IMR-90 (cell line): ENCODE measurements at regions not wholly inside any gene's neighbourhood (a gene's known extent, or its start where the extent isn't known, plus 50 kb on each side); places are given as distances from the start of the nearest gene placed in this dataset.
A peak's percentile ranks its signal among the peaks of the same experiment; 100 is the strongest.

Experiments used
- ATAC-seq: fragments of 200-7000 bp; cut with Tn5 transposase; 2 replicates; pipeline ENCODE4 v1.9.1; 2020; ENCODE audit warnings: low read depth, mild to moderate bottlenecking, moderate library complexity
- BruUV-seq: library from RNA; stranded (reverse); fragments of 400-500 nt; replicated peaks from 2 replicates; lab custom pipeline; 2021; lab: Mats Ljungman, UMichigan
- CTCF ChIA-PET: fragments of 300-600 bp; formaldehyde crosslinking; extraction: SDS; loops from one replicate; lab custom pipeline; 2021; ENCODE audit warnings: antibody characterized with exemption; lab: Yijun Ruan, JAX
- POLR2A ChIA-PET: fragments of 300-600 bp; sonication (Branson Sonifier 250); formaldehyde crosslinking; loops from one replicate; lab custom pipeline; 2022; ENCODE audit warnings: antibody characterized with exemption; ENCODE audit not compliant: unreplicated experiment; lab: Charles Lee
- DNase-seq: peaks from one replicate; pipeline ENCODE4 v3.0.0; 2013
- H2AFZ ChIP-seq: replicated peaks from 2 replicates; pipeline ENCODE3; 2013; ENCODE audit warnings: low read length, mild to moderate bottlenecking; ENCODE audit not compliant: poor library complexity
- H2AK5ac ChIP-seq: 2 replicates; pipeline ENCODE4 v1.6.1; 2013; ENCODE audit warnings: low read depth, low read length, inconsistent platforms
- H2AK9ac ChIP-seq: replicated peaks from 2 replicates; pipeline ENCODE3; 2013; ENCODE audit warnings: mild to moderate bottlenecking, low read depth, low read length, moderate library complexity; ENCODE audit not compliant: poor library complexity
- H2BK120ac ChIP-seq: 2 replicates; pipeline ENCODE4 v1.6.1; 2013; ENCODE audit warnings: low read depth, low read length, inconsistent platforms
- H2BK15ac ChIP-seq: 3 replicates; pipeline ENCODE4 v1.6.1; 2013; ENCODE audit warnings: low read depth, low read length, inconsistent platforms
- H2BK20ac ChIP-seq: 2 replicates; pipeline ENCODE4 v1.6.1; 2013; ENCODE audit warnings: low read depth, mild to moderate bottlenecking, inconsistent platforms, low read length, moderate library complexity
- H2BK5ac ChIP-seq: 2 replicates; pipeline ENCODE4 v1.6.1; 2013; ENCODE audit warnings: mild to moderate bottlenecking, low read depth, low read length, inconsistent platforms; ENCODE audit not compliant: poor library complexity, severe bottlenecking
- H3K14ac ChIP-seq: replicated peaks from 2 replicates; pipeline ENCODE4 v1.6.1; 2013; ENCODE audit warnings: low read depth, low read length, inconsistent platforms
- H3K18ac ChIP-seq: 2 replicates; pipeline ENCODE4 v1.6.1; 2013; ENCODE audit warnings: low read depth, low read length, control low read depth
- H3K23ac ChIP-seq: 2 replicates; pipeline ENCODE4 v1.6.1; 2013; ENCODE audit warnings: low read depth, low read length, inconsistent platforms
- H3K27ac ChIP-seq: 2 replicates; pipeline ENCODE4 v1.5.1; 2013; ENCODE audit warnings: mild to moderate bottlenecking, control low read depth, low read length; ENCODE audit not compliant: insufficient read depth
- H3K27me3 ChIP-seq: 2 replicates; pipeline ENCODE4 v1.6.1; 2013; ENCODE audit warnings: low read length; ENCODE audit not compliant: control insufficient read depth, insufficient read depth
- H3K36me3 ChIP-seq: 2 replicates; pipeline ENCODE4 v1.6.1; 2013; ENCODE audit warnings: low read length, mixed read lengths; ENCODE audit not compliant: control insufficient read depth, insufficient read depth
- H3K4ac ChIP-seq: 2 replicates; pipeline ENCODE4 v1.6.1; 2013; ENCODE audit warnings: low read depth, low read length, inconsistent platforms
- H3K4me1 ChIP-seq: 2 replicates; pipeline ENCODE4 v1.6.1; 2013; ENCODE audit warnings: low read length, mixed read lengths; ENCODE audit not compliant: control insufficient read depth, insufficient read depth
- H3K4me2 ChIP-seq: 2 replicates; pipeline ENCODE4 v1.6.1; 2013; ENCODE audit warnings: low read depth, mild to moderate bottlenecking, control low read depth, low read length, moderate library complexity
- H3K4me3 ChIP-seq: 2 replicates; pipeline ENCODE4 v1.5.1; 2013; ENCODE audit warnings: low read depth, mild to moderate bottlenecking, control low read depth, low read length, moderate library complexity; ENCODE audit not compliant: insufficient read depth
- H3K56ac ChIP-seq: 2 replicates; pipeline ENCODE4 v1.6.1; 2013; ENCODE audit warnings: low read length, inconsistent platforms; ENCODE audit not compliant: insufficient read depth; ENCODE audit errors: extremely low read depth
- H3K79me1 ChIP-seq, 2 experiments: 2 replicates each; pipeline ENCODE4 v1.6.1; 2013; ENCODE audit warnings: low read length in 2 of 2, inconsistent platforms in 1 of 2, low read depth in 1 of 2
- H3K9ac ChIP-seq: 2 replicates; pipeline ENCODE4 v1.6.1; 2013; ENCODE audit warnings: low read depth, low read length, control low read depth
- H3K9me1 ChIP-seq: 2 replicates; pipeline ENCODE4 v1.6.1; 2013; ENCODE audit warnings: low read length, inconsistent platforms; ENCODE audit not compliant: insufficient read depth
- H3K9me3 ChIP-seq: 2 replicates; pipeline ENCODE4 v1.6.1; 2013; ENCODE audit warnings: low read length; ENCODE audit not compliant: control insufficient read depth, insufficient read depth
- H4K20me1 ChIP-seq: 2 replicates; pipeline ENCODE4 v1.6.1; 2013; ENCODE audit warnings: low read length, inconsistent platforms; ENCODE audit not compliant: insufficient read depth
- H4K5ac ChIP-seq: 2 replicates; pipeline ENCODE4 v1.6.1; 2013; ENCODE audit warnings: mild to moderate bottlenecking, low read depth, low read length, control low read depth
- H4K8ac ChIP-seq, 2 experiments: 2 replicates each; pipeline ENCODE4 v1.6.1; 2013; ENCODE audit warnings: low read depth in 2 of 2, low read length in 2 of 2, control low read depth in 1 of 2, inconsistent platforms in 1 of 2
- H4K91ac ChIP-seq: 2 replicates; pipeline ENCODE4 v1.6.1; 2013; ENCODE audit warnings: low read depth, low read length, inconsistent platforms; ENCODE audit not compliant: insufficient read depth
- BHLHE40 ChIP-seq: fragments of 150-350 bp; IDR thresholded peaks from 2 replicates; pipeline ENCODE4 v1.6.1; 2016; ENCODE audit warnings: mild to moderate bottlenecking, low read depth, low read length
- MAFK ChIP-seq: IDR thresholded peaks from 2 replicates; pipeline ENCODE4 v1.6.1; 2012; ENCODE audit warnings: low read depth, low read length, improper control_type of control experiment
- MAZ ChIP-seq: IDR thresholded peaks from 2 replicates; pipeline ENCODE4 v1.6.1; 2012; ENCODE audit warnings: low read depth, mild to moderate bottlenecking, low read length, improper control_type of control experiment, moderate library complexity, borderline replicate concordance
- POLR2A ChIP-seq: IDR thresholded peaks from 2 replicates; pipeline ENCODE4 v1.6.1; 2012; ENCODE audit warnings: mild to moderate bottlenecking, low read depth, low read length
- RAD21 ChIP-seq: IDR thresholded peaks from 2 replicates; pipeline ENCODE4 v1.6.1; 2012; ENCODE audit warnings: low read length, improper control_type of control experiment
- RCOR1 ChIP-seq: IDR thresholded peaks from 2 replicates; pipeline ENCODE4 v1.6.1; 2012; ENCODE audit warnings: mild to moderate bottlenecking, low read length, improper control_type of control experiment; ENCODE audit not compliant: insufficient replicate concordance
- RFX5 ChIP-seq: IDR thresholded peaks from 2 replicates; pipeline ENCODE4 v1.8.0; 2012; ENCODE audit warnings: low read depth, mild to moderate bottlenecking, low read length, moderate library complexity
- SMC3 ChIP-seq: fragments of 150-350 bp; IDR thresholded peaks from 2 replicates; pipeline ENCODE4 v1.6.1; 2016; ENCODE audit warnings: low read depth, mild to moderate bottlenecking, antibody characterized with exemption, low read length, moderate library complexity
- WGBS, 2 experiments: methylation state at CpG; one replicate each; pipeline versions ENCODE4 v1.1.5 to v1.1.7; 2013; ENCODE audit warnings: missing lambda C conversion rate in 2 of 2; ENCODE audit not compliant: insufficient read length in 1 of 2; ENCODE audit errors: extremely low coverage in 2 of 2; 5-methylcytosine and 5-hydroxymethylcytosine counted together
- dilution Hi-C: fragments of 300-500 bp; cut with HindIII; formaldehyde crosslinking; loops from one replicate; pipeline ENCODE4 v1.14.3; 2018; ENCODE audit warnings: low sequenced_read_pairs; ENCODE audit not compliant: unreplicated experiment
- in situ Hi-C: fragments of 300-500 bp; cut with MboI; formaldehyde crosslinking; loops from 3 replicates; pipeline ENCODE4 v1.14.3; 2019; ENCODE audit warnings: low sequenced_read_pairs, inconsistent platforms, mixed read lengths
- intact Hi-C: fragments of 100-400 bp; cut with micrococcal nuclease; formaldehyde crosslinking; loops from 2 replicates; pipeline ENCODE4 v1.10.0; 2022
- TF ChIP-seq, protein P1 (sequence below): conservative IDR thresholded peaks from 2 replicates; pipeline ENCODE4 v1.5.1; 2012; ENCODE audit warnings: mild to moderate bottlenecking, low read depth, low read length, improper control_type of control experiment

GRCh38 chr18:6521803-6522418, 107.2 kb upstream of the L3MBTL4 start:
- Histone ChIP-seq H3K4ac (no peak overlapping the region), H3K27ac (no peak overlapping the region), H4K20me1 (no peaks in the 10 kb centered on the region), H3K9me1 (no peaks in the 10 kb centered on the region), H3K27me3 (no peaks in the 10 kb centered on the region), H4K91ac (no peak overlapping the region), H2BK120ac (no peak overlapping the region), H2BK5ac (no peak overlapping the region), H3K79me1 (no peaks in the 10 kb centered on the region), H4K5ac (no peak overlapping the region), H2BK20ac (no peak overlapping the region), H3K4me2 (no peak overlapping the region), H3K18ac (no peak overlapping the region), H2AK5ac (no peak overlapping the region), H3K4me1 (no peaks in the 10 kb centered on the region), H3K23ac (no peak overlapping the region), H3K56ac (no peak overlapping the region), H3K14ac (no peak overlapping the region), H2BK15ac (no peak overlapping the region), H3K9me3 (no peaks in the 10 kb centered on the region), H4K8ac (no peak overlapping the region), H3K36me3 (no peaks in the 10 kb centered on the region), H3K9ac (no peak overlapping the region), H3K4me3 (no peak overlapping the region), H2AFZ (no peak overlapping the region), H2AK9ac (no peak overlapping the region)
- ChIA-PET CTCF (interaction anchor here (0.6 to 2.3 kb wide), 7 partner anchors 13 to 1958 kb away, joined by 3 to 8 read pairs (median 3); no protein-coding TSS in a partner anchor), POLR2A (no interaction called here)
- intact Hi-C loops (loop anchor here (1.0 to 10.0 kb wide), 2 partner anchors 297 to 654 kb away; no protein-coding TSS in a partner anchor), dilution Hi-C loops (no loop called here), in situ Hi-C loops (loop anchor here (25.0 kb wide), 1 partner anchor 660 kb away; no protein-coding TSS in a partner anchor)
- WGBS, 2 experiments: no CpG with 5 or more reads among the region's 1 CpG
- DNase-seq: peak; percentile 47
- ATAC-seq: peak; percentile 72
- BruUV-seq: no TSS peak
- no peak for TF ChIP-seq RCOR1
- no peak for TF ChIP-seq RFX5
- TF ChIP-seq MAFK: no peak
- no peak for TF ChIP-seq POLR2A
- TF ChIP-seq MAZ: no peak
- TF ChIP-seq SMC3: peak; percentile 78
- peak; percentile 78 for TF ChIP-seq RAD21
- no peak for TF ChIP-seq BHLHE40
- TF ChIP-seq, protein P1, sequence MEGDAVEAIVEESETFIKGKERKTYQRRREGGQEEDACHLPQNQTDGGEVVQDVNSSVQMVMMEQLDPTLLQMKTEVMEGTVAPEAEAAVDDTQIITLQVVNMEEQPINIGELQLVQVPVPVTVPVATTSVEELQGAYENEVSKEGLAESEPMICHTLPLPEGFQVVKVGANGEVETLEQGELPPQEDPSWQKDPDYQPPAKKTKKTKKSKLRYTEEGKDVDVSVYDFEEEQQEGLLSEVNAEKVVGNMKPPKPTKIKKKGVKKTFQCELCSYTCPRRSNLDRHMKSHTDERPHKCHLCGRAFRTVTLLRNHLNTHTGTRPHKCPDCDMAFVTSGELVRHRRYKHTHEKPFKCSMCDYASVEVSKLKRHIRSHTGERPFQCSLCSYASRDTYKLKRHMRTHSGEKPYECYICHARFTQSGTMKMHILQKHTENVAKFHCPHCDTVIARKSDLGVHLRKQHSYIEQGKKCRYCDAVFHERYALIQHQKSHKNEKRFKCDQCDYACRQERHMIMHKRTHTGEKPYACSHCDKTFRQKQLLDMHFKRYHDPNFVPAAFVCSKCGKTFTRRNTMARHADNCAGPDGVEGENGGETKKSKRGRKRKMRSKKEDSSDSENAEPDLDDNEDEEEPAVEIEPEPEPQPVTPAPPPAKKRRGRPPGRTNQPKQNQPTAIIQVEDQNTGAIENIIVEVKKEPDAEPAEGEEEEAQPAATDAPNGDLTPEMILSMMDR: peak; percentile 74
